ENCODE measurements at regions not wholly inside any gene's neighbourhood (a gene's known extent, or its start where the extent isn't known, plus 50 kb on each side); places are given as distances from the start of the nearest gene placed in this dataset.
A peak's percentile ranks its signal among the peaks of the same experiment; 100 is the strongest.

DNA sequence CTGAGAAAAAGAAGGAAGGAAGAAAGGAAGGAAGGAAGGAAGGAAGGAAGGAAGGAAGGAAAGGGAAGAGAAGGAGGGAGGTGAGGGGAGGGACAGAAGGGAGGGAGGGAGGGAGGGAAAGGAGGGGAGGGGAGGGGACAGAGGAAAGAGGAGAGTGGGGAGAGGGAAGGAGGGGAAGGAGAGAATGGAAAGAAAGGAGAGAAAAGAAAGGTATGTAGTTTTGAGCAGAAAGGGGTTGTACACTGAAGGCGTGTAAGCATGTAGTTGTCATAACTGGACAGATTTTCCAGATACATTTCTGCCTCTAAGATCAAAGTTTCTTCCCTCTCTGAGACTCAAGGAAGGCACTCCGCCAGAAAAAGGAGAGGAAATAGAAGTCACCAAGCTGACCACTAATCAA lies 113.4 kb upstream of the KBTBD8 start:
- no peak overlapping the region for H3K4me3 ChIP-seq (ENCODE audit: low read length)
- TF ChIP-seq, protein P1, sequence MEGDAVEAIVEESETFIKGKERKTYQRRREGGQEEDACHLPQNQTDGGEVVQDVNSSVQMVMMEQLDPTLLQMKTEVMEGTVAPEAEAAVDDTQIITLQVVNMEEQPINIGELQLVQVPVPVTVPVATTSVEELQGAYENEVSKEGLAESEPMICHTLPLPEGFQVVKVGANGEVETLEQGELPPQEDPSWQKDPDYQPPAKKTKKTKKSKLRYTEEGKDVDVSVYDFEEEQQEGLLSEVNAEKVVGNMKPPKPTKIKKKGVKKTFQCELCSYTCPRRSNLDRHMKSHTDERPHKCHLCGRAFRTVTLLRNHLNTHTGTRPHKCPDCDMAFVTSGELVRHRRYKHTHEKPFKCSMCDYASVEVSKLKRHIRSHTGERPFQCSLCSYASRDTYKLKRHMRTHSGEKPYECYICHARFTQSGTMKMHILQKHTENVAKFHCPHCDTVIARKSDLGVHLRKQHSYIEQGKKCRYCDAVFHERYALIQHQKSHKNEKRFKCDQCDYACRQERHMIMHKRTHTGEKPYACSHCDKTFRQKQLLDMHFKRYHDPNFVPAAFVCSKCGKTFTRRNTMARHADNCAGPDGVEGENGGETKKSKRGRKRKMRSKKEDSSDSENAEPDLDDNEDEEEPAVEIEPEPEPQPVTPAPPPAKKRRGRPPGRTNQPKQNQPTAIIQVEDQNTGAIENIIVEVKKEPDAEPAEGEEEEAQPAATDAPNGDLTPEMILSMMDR (IDR thresholded peaks at IDR 0.05; ENCODE audit: insufficient read depth, low read depth, low read length, missing control alignments), result no peak
- no peak for DNase-seq (ENCODE audit: low read depth)

DNA sequence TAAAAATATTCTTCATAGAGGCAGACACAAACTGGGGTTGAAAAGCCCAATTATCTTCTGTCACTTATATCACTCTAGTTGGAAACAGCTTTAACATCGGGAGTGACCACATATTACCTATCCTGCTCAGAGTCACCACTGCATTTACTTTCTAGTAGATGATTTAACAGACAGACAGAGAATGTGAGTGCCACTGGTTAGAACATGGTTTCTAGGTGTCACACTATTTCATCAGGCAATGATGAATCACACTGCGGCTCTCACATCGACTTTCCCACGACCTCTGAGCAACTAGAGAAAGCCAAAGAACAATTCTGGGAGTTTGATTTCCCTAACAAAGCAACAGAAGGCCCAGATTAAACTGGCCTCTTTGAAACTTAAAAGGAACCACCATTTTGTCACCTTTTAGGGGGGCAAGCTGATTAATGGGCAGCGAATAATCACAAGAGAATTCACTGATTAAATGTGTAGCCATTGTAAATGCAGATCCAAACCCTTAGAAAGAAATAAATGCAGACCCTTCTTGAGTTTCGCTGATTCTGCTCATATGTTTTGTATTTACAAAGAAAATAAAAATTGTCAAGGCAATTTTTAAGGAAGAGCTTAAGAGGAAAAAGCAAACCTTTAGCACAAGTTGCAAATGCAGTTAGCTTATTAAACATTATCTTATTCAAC lies 112.6 kb upstream of the KBTBD8 start:
- TF ChIP-seq, protein P1 (IDR thresholded peaks at IDR 0.05; ENCODE audit: insufficient read depth, low read depth, low read length, missing control alignments), result no peak
- DNase-seq (ENCODE audit: low read depth), result peak; percentile 91
- H3K4me3 ChIP-seq (ENCODE audit: low read length), result no peak overlapping the region

DNA sequence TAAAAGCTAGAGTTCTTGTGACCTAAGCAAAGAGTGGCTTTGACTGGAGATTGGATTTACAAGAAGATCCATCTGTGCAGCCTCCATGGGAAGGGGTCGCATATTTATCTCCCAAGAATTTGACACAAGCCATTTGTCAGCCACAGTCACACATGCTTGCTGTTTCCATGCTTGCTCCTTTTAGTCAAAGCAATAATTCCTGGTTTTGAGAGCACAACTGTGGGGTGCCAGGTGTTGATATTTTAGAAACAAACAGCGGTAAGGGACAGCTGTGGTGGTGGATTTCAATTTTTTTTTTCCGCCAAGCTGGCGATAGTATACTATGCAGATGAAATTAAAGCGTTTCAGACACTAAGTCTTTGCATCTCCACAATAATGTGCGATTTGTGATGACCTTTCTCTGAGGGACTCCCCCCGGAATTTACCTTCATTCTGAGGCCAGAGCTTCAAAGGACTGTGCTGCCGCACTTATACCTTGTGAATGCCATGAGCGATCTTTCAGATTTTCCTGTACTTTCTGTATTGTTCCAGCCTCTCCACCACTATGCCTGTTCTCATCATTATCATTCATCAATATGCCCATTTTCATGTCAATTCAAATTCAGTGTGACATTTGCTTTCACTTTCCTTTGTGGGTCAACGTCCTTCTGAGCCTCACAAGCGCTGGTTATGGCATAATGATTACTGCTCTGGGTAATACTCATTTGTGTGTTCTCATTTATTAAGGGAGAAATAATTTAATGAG lies 108.2 kb upstream of the KBTBD8 start:
- TF ChIP-seq, protein P1 (IDR thresholded peaks at IDR 0.05; ENCODE audit: insufficient read depth, low read depth, low read length, missing control alignments), result no peak
- no peak overlapping the region for H3K4me3 ChIP-seq (ENCODE audit: low read length)
- DNase-seq (ENCODE audit: low read depth), result no peak

DNA sequence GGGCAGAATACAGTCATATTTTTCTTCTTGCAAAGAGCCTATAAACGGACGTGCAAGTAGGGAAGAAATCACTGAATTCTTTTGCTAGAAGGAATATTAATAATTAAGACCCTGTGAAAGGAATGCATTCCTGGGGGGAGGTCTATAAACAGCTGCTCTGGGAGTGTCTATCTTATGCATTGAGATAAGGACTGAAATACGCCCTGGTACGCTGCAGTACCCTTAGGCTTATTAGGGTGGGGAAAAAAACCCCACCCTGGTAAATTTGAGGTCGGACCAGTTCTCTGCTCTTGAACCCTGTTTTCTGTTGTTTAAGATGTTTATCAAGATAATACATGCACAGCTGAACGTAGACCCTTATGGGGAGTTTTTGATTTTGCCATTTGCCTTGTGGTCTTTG lies 100.0 kb upstream of the KBTBD8 start:
- H3K4me3 ChIP-seq (ENCODE audit: low read length), result no peak overlapping the region
- TF ChIP-seq, protein P1 (IDR thresholded peaks at IDR 0.05; ENCODE audit: insufficient read depth, low read depth, low read length, missing control alignments), result no peak
- DNase-seq (ENCODE audit: low read depth), result no peak

DNA sequence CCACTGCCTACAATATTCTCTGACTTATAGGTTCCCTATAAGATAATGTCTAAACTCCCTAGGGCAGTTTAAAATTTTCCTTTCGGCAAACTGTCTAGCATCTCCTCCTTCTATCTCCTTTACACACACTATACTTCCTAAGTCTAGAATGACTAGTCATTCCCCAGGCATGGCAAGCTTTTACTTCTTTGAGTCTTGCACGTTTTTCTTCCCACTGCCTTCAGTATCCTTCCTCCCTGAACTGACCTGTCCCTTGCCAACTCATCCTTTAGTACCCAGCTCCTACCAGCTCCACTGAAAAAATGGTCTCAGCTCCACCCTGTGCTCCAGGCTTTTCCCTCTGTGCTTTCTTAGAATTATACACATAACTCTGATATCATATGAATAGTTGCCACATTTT lies 93.8 kb upstream of the KBTBD8 start:
- no peak overlapping the region for H3K4me3 ChIP-seq (ENCODE audit: low read length)
- TF ChIP-seq, protein P1 (IDR thresholded peaks at IDR 0.05; ENCODE audit: insufficient read depth, low read depth, low read length, missing control alignments), result no peak
- DNase-seq (ENCODE audit: low read depth), result peak; percentile 5

DNA sequence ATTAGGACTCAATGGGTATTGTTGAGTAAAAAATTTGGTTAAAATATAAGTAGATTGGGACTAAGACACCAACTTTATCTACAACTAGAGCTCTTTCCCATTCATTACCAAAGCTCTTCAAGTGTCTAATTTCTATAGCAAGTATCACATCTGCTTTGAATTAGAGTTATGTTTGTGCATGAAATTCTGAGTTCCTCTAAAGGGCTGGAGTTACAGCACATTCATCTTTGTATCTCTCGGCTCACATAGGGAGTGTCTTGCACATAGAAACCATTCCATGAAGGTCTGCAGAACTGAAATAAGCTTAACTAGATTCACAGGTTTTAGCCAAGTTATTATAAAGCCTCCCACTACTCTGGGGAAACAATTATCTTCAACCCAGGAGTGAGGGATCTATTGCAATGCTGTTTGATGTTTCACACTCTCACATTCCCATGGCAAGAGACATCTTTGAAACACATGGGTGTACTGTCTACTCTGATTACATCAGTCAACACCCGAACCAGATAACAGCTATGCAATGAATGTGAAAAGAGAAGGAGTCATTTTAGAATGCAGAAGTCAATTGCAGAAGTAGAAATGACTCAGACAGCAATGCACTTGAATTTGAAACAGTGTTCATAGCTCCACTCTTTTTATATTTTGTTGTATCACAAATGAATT lies 93.1 kb upstream of the KBTBD8 start:
- TF ChIP-seq, protein P1 (IDR thresholded peaks at IDR 0.05; ENCODE audit: insufficient read depth, low read depth, low read length, missing control alignments), result no peak
- H3K4me3 ChIP-seq (ENCODE audit: low read length), result no peak overlapping the region
- DNase-seq (ENCODE audit: low read depth), result peak; percentile 30
